ENCODE measurements at regions not wholly inside any gene's neighbourhood (a gene's known extent, or its start where the extent isn't known, plus 50 kb on each side); places are given as distances from the start of the nearest gene placed in this dataset.
A peak's percentile ranks its signal among the peaks of the same experiment; 100 is the strongest.
"Not testable (repeated sequence)": the region's sequence is repeated elsewhere in the genome, so short reads cannot be mapped to it uniquely, and the experiment has no call there.

- H3K4me1 ChIP-seq (ENCODE audit: insufficient read depth, low read length), result peaks cover 10% of the 10 kb centered on the region
- H3K27me3 ChIP-seq (ENCODE audit: insufficient read depth, low read length), result peaks cover 22% of the 10 kb centered on the region
- no peak overlapping the region for H3K4me3 ChIP-seq (ENCODE audit: low read length)
- no peaks in the 10 kb centered on the region for H3K9me3 ChIP-seq (ENCODE audit: low read depth, low read length)
These were observed 153.1 kb downstream of the BRD1 start for GRCh38 chr22:49674479-49675050.

- H3K27me3 ChIP-seq (ENCODE audit: insufficient read depth, low read length), result peaks cover 26% of the 10 kb centered on the region
These were observed 154.6 kb downstream of the BRD1 start for GRCh38 chr22:49673048-49673447.

GRCh38 chr22:49672014-49672516, 155.6 kb downstream of the BRD1 start:
- H3K9me3 ChIP-seq (ENCODE audit: low read depth, low read length), result no peaks in the 10 kb centered on the region
- peaks cover 14% of the 10 kb centered on the region for H3K4me1 ChIP-seq (ENCODE audit: insufficient read depth, low read length)
- H3K27me3 ChIP-seq (ENCODE audit: insufficient read depth, low read length), result peaks cover 26% of the 10 kb centered on the region
- no peak overlapping the region for H3K4me3 ChIP-seq (ENCODE audit: low read length)

More at GRCh38 chr22:49673048-49673447, 154.6 kb downstream of the BRD1 start:
- Histone ChIP-seq H3K9me3 (ENCODE audit: low read depth, low read length) (no peaks in the 10 kb centered on the region), H3K4me3 (ENCODE audit: low read length) (no peak overlapping the region), H3K4me1 (ENCODE audit: insufficient read depth, low read length) (peaks cover 14% of the 10 kb centered on the region)

- Histone ChIP-seq H3K4me1 (ENCODE audit: insufficient read depth, low read length) (peaks cover 20% of the 10 kb centered on the region), H3K27me3 (ENCODE audit: insufficient read depth, low read length) (peaks cover 26% of the 10 kb centered on the region), H3K4me3 (ENCODE audit: low read length) (no peak overlapping the region), H3K9me3 (ENCODE audit: low read depth, low read length) (no peaks in the 10 kb centered on the region)
These were observed 156.2 kb downstream of the BRD1 start for GRCh38 chr22:49671331-49672013.

- H3K9me3 ChIP-seq (ENCODE audit: low read depth, low read length), result no peaks in the 10 kb centered on the region
- H3K27me3 ChIP-seq (ENCODE audit: insufficient read depth, low read length), result peaks cover 26% of the 10 kb centered on the region
- H3K4me3 ChIP-seq (ENCODE audit: low read length), result peak overlapping the region; percentile 16
- peaks cover 21% of the 10 kb centered on the region for H3K4me1 ChIP-seq (ENCODE audit: insufficient read depth, low read length)
These were observed 157.0 kb downstream of the BRD1 start for GRCh38 chr22:49670456-49671330.

GRCh38 chr22:49669969-49670455, 157.7 kb downstream of the BRD1 start:
- H3K9me3 ChIP-seq (ENCODE audit: low read depth, low read length), result not testable (repeated sequence)
- peaks cover 21% of the 10 kb centered on the region for H3K4me1 ChIP-seq (ENCODE audit: insufficient read depth, low read length)
- peaks cover 26% of the 10 kb centered on the region for H3K27me3 ChIP-seq (ENCODE audit: insufficient read depth, low read length)
- H3K4me3 ChIP-seq (ENCODE audit: low read length), result peak overlapping the region; percentile 16

- H3K4me1 ChIP-seq (ENCODE audit: insufficient read depth, low read length), result peaks cover 21% of the 10 kb centered on the region
- H3K27me3 ChIP-seq (ENCODE audit: insufficient read depth, low read length), result peaks cover 26% of the 10 kb centered on the region
- not testable (repeated sequence) for H3K4me3 ChIP-seq (ENCODE audit: low read length)
These were observed 158.2 kb downstream of the BRD1 start for GRCh38 chr22:49669427-49669968.

GRCh38 chr22:49668402-49668801, 159.3 kb downstream of the BRD1 start:
- peaks cover 26% of the 10 kb centered on the region for H3K27me3 ChIP-seq (ENCODE audit: insufficient read depth, low read length)
- H3K9me3 ChIP-seq (ENCODE audit: low read depth, low read length), result no peaks in the 10 kb centered on the region
- H3K4me1 ChIP-seq (ENCODE audit: insufficient read depth, low read length), result peaks cover 21% of the 10 kb centered on the region
- no peak overlapping the region for H3K4me3 ChIP-seq (ENCODE audit: low read length)

More at GRCh38 chr22:49669427-49669968, 158.2 kb downstream of the BRD1 start:
- not testable (repeated sequence) for H3K9me3 ChIP-seq (ENCODE audit: low read depth, low read length)

- H3K27me3 ChIP-seq (ENCODE audit: insufficient read depth, low read length), result peaks cover 23% of the 10 kb centered on the region
- H3K4me3 ChIP-seq (ENCODE audit: low read length), result no peak overlapping the region
- no peaks in the 10 kb centered on the region for H3K9me3 ChIP-seq (ENCODE audit: low read depth, low read length)
- peaks cover 21% of the 10 kb centered on the region for H3K4me1 ChIP-seq (ENCODE audit: insufficient read depth, low read length)
These were observed 160.4 kb downstream of the BRD1 start for GRCh38 chr22:49667236-49667635.

GRCh38 chr22:49666146-49666809, 161.4 kb downstream of the BRD1 start:
- Histone ChIP-seq H3K9me3 (ENCODE audit: low read depth, low read length) (no peaks in the 10 kb centered on the region), H3K27me3 (ENCODE audit: insufficient read depth, low read length) (peaks cover 15% of the 10 kb centered on the region), H3K4me1 (ENCODE audit: insufficient read depth, low read length) (peaks cover 16% of the 10 kb centered on the region), H3K4me3 (ENCODE audit: low read length) (no peak overlapping the region)

- peaks cover 11% of the 10 kb centered on the region for H3K4me1 ChIP-seq (ENCODE audit: insufficient read depth, low read length)
- no peaks in the 10 kb centered on the region for H3K9me3 ChIP-seq (ENCODE audit: low read depth, low read length)
- H3K27me3 ChIP-seq (ENCODE audit: insufficient read depth, low read length), result peaks cover 11% of the 10 kb centered on the region
- no peak overlapping the region for H3K4me3 ChIP-seq (ENCODE audit: low read length)
These were observed 162.8 kb downstream of the BRD1 start for GRCh38 chr22:49664891-49665290.

GRCh38 chr22:49664371-49664881, 163.2 kb downstream of the BRD1 start:
- H3K4me1 ChIP-seq (ENCODE audit: insufficient read depth, low read length), result peaks cover 11% of the 10 kb centered on the region
- no peak overlapping the region for H3K4me3 ChIP-seq (ENCODE audit: low read length)
- H3K27me3 ChIP-seq (ENCODE audit: insufficient read depth, low read length), result peaks cover 7% of the 10 kb centered on the region
- no peaks in the 10 kb centered on the region for H3K9me3 ChIP-seq (ENCODE audit: low read depth, low read length)

GRCh38 chr22:49663823-49664222, 163.8 kb downstream of the BRD1 start:
- H3K9me3 ChIP-seq (ENCODE audit: low read depth, low read length), result no peaks in the 10 kb centered on the region

GRCh38 chr22:49663311-49663711, 164.4 kb downstream of the BRD1 start:
- H3K27me3 ChIP-seq (ENCODE audit: insufficient read depth, low read length), result no peaks in the 10 kb centered on the region
- H3K9me3 ChIP-seq (ENCODE audit: low read depth, low read length), result no peaks in the 10 kb centered on the region
- peaks cover 8% of the 10 kb centered on the region for H3K4me1 ChIP-seq (ENCODE audit: insufficient read depth, low read length)
- no peak overlapping the region for H3K4me3 ChIP-seq (ENCODE audit: low read length)

More at GRCh38 chr22:49663823-49664222, 163.8 kb downstream of the BRD1 start:
- peaks cover 11% of the 10 kb centered on the region for H3K4me1 ChIP-seq (ENCODE audit: insufficient read depth, low read length)
- no peak overlapping the region for H3K4me3 ChIP-seq (ENCODE audit: low read length)
- H3K27me3 ChIP-seq (ENCODE audit: insufficient read depth, low read length), result peaks cover 1% of the 10 kb centered on the region

Data from mononuclear cell (primary cell).